ENCODE measurements at regions not wholly inside any gene's neighbourhood (a gene's known extent, or its start where the extent isn't known, plus 50 kb on each side); places are given as distances from the start of the nearest gene placed in this dataset.

- ChIA-PET POLR2A (no interaction called here), CTCF (no interaction called here)
- H3K4me3 ChIP-seq (ENCODE audit: control extremely low read depth in 1 of 5, extremely low read depth in 1 of 5, insufficient read depth in 1 of 5, low read depth in 2 of 5, low read length in 4 of 5), result no peak overlapping the region
- no peaks in the 10 kb centered on the region for H3K27me3 Mint-ChIP-seq
- no peaks in the 10 kb centered on the region for H3K79me2 ChIP-seq (ENCODE audit: control insufficient read depth, insufficient read depth, low read length)
- no peaks in the 10 kb centered on the region for H3K4me1 ChIP-seq (ENCODE audit: control insufficient read depth in 2 of 2, insufficient read depth in 2 of 2, low read length in 2 of 2)
- no peaks in the 10 kb centered on the region for H3K27me3 ChIP-seq (replicated peaks in 1 of 4; ENCODE audit: control extremely low read depth in 1 of 4, control insufficient read depth in 3 of 4, insufficient read depth in 4 of 4, low read length in 3 of 4)
- no peak for DNase-seq
- H3K9me3 ChIP-seq (ENCODE audit: control extremely low read depth in 1 of 3, control insufficient read depth in 2 of 3, insufficient read depth in 1 of 3, low read length in 2 of 3), result peaks cover 0 to 2% (median 0%) of the 10 kb centered on the region in 3 donors
- no peak overlapping the region for H3K4me3 Mint-ChIP-seq
- peaks cover 3% of the 10 kb centered on the region for H3K9me3 Mint-ChIP-seq (ENCODE audit: insufficient read depth)
- H3K9ac ChIP-seq (ENCODE audit: low read length), result no peak overlapping the region
- intact Hi-C loops (cut with micrococcal nuclease), result no loop called here
- no peaks in the 10 kb centered on the region for H3K36me3 ChIP-seq (replicated peaks in 1 of 2; ENCODE audit: control extremely low read depth in 1 of 2, control insufficient read depth in 1 of 2, extremely low read depth in 1 of 2, insufficient read depth in 2 of 2, low read length in 1 of 2)
- TF ChIP-seq CTCF (IDR thresholded peaks at IDR 0.05), result no peak
- TF ChIP-seq EZH2 (IDR thresholded peaks at IDR 0.05; ENCODE audit: borderline replicate concordance, insufficient read depth, low read depth, low read length, poor library complexity, severe bottlenecking), result no peak
- no peak overlapping the region for H3K27ac ChIP-seq (ENCODE audit: low read length in 2 of 2)
- H3K27ac Mint-ChIP-seq, result no peak overlapping the region
- no peaks in the 10 kb centered on the region for H3K4me1 Mint-ChIP-seq
- H3K4me2 ChIP-seq (replicated peaks; ENCODE audit: low read depth, low read length, poor library complexity, severe bottlenecking), result no peak overlapping the region
- ATAC-seq (ENCODE audit: low read depth), result no peak
- no peak overlapping the region for H2AFZ ChIP-seq (ENCODE audit: insufficient read depth, low read depth, low read length, poor library complexity, severe bottlenecking)
- no peaks in the 10 kb centered on the region for H4K20me1 ChIP-seq (ENCODE audit: control insufficient read depth, insufficient read depth, low read length, poor library complexity, severe bottlenecking)
Measured at GRCh38 chr1:221604948-221605347, 136.9 kb downstream of the DUSP10 start.

GRCh38 chr1:221605569-221605968 lies 136.3 kb downstream of the DUSP10 start:
- Histone ChIP-seq H3K9me3 (ENCODE audit: control extremely low read depth in 1 of 3, control insufficient read depth in 2 of 3, insufficient read depth in 1 of 3, low read length in 2 of 3) (peaks cover 0 to 2% (median 0%) of the 10 kb centered on the region in 3 donors), H3K4me2 (replicated peaks; ENCODE audit: low read depth, low read length, poor library complexity, severe bottlenecking) (no peak overlapping the region), H3K4me1 (ENCODE audit: control insufficient read depth in 2 of 2, insufficient read depth in 2 of 2, low read length in 2 of 2) (no peaks in the 10 kb centered on the region), H3K36me3 (replicated peaks in 1 of 2; ENCODE audit: control extremely low read depth in 1 of 2, control insufficient read depth in 1 of 2, extremely low read depth in 1 of 2, insufficient read depth in 2 of 2, low read length in 1 of 2) (no peaks in the 10 kb centered on the region), H3K9ac (ENCODE audit: low read length) (no peak overlapping the region), H3K79me2 (ENCODE audit: control insufficient read depth, insufficient read depth, low read length) (no peaks in the 10 kb centered on the region), H3K27ac (ENCODE audit: low read length in 2 of 2) (no peak overlapping the region), H2AFZ (ENCODE audit: insufficient read depth, low read depth, low read length, poor library complexity, severe bottlenecking) (no peak overlapping the region), H4K20me1 (ENCODE audit: control insufficient read depth, insufficient read depth, low read length, poor library complexity, severe bottlenecking) (no peaks in the 10 kb centered on the region), H3K27me3 (replicated peaks in 1 of 4; ENCODE audit: control extremely low read depth in 1 of 4, control insufficient read depth in 3 of 4, insufficient read depth in 4 of 4, low read length in 3 of 4) (no peaks in the 10 kb centered on the region), H3K4me3 (ENCODE audit: control extremely low read depth in 1 of 5, extremely low read depth in 1 of 5, insufficient read depth in 1 of 5, low read depth in 2 of 5, low read length in 4 of 5) (no peak overlapping the region)
- Mint-ChIP-seq H3K9me3 (ENCODE audit: insufficient read depth) (peaks cover 3% of the 10 kb centered on the region), H3K27ac (no peak overlapping the region), H3K4me1 (no peaks in the 10 kb centered on the region), H3K4me3 (no peak overlapping the region), H3K27me3 (no peaks in the 10 kb centered on the region)
- CTCF ChIA-PET, result no interaction called here
- ATAC-seq (ENCODE audit: low read depth), result no peak
- no peak for DNase-seq
- TF ChIP-seq CTCF (IDR thresholded peaks at IDR 0.05) (no peak), EZH2 (IDR thresholded peaks at IDR 0.05; ENCODE audit: borderline replicate concordance, insufficient read depth, low read depth, low read length, poor library complexity, severe bottlenecking) (no peak)
- POLR2A ChIA-PET, result no interaction called here
- intact Hi-C loops (cut with micrococcal nuclease), result no loop called here
- 83% methylated on average over 1 of the region's 1 CpG for WGBS (ENCODE audit: insufficient coverage)

All from B cell (primary cell).